ACC112 (cell line): ENCODE measurements at regions not wholly inside any gene's neighbourhood (a gene's known extent, or its start where the extent isn't known, plus 50 kb on each side); places are given as distances from the start of the nearest gene placed in this dataset.
"Not testable (repeated sequence)": the region's sequence is repeated elsewhere in the genome, so short reads cannot be mapped to it uniquely, and the experiment has no call there.

Experiments
- H2AFZ ChIP-seq: fragments of 200-600 bp; sonication (generic); one replicate; pipeline ENCODE4 v1.6.0; 2017; ENCODE audit warnings: antibody characterized with exemption, low read length; ENCODE audit not compliant: unreplicated experiment
- H3K27ac ChIP-seq: fragments of 200-600 bp; sonication (generic); 2 replicates; pipeline ENCODE4 v1.5.1; 2014; ENCODE audit warnings: low read depth, mild to moderate bottlenecking, antibody characterized with exemption, low read length, moderate library complexity
- H3K27me3 ChIP-seq: fragments of 200-600 bp; sonication (generic); 2 replicates; pipeline ENCODE4 v1.6.1; 2014; ENCODE audit warnings: mild to moderate bottlenecking, antibody characterized with exemption, low read length, moderate library complexity, mixed read lengths; ENCODE audit not compliant: insufficient read depth
- H3K36me3 ChIP-seq: fragments of 200-600 bp; sonication (generic); 2 replicates; pipeline ENCODE4 v1.6.1; 2016; ENCODE audit warnings: mild to moderate bottlenecking, antibody characterized with exemption, low read length, moderate library complexity, mixed read lengths; ENCODE audit not compliant: insufficient read depth
- H3K4me1 ChIP-seq: fragments of 200-600 bp; sonication (generic); one replicate; pipeline ENCODE4 v1.6.1; 2016; ENCODE audit warnings: low read length, mixed read lengths; ENCODE audit not compliant: insufficient read depth, unreplicated experiment, control insufficient read depth
- H3K4me3 ChIP-seq: fragments of 200-600 bp; sonication (generic); 2 replicates; pipeline ENCODE4 v1.5.1; 2014; ENCODE audit warnings: mild to moderate bottlenecking, low read depth, low read length
- H3K79me2 ChIP-seq: fragments of 200-600 bp; sonication (generic); one replicate; pipeline ENCODE4 v1.6.0; 2016; ENCODE audit warnings: low read length; ENCODE audit not compliant: control insufficient read depth, unreplicated experiment, insufficient read depth

DNA sequence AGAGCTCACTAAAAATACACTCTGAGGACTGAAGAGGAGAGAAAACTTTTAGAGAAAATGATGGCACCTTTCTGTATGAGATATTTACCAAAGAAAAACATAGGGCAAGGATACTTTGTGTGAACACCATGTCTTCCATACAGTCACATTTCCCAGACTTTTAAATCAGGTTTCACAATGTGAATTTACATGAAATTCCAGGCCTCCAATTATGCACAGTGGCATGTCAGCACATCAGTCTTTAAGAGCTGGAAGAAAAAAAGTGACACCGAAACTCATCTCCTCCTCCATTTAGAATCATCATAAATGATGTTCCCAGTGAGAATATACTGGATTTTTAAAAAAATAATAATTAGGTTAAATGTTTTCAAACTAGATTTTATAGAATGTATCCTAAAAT is 232.2 kb upstream of the UBASH3B start:
- no peaks in the 10 kb centered on the region for H3K79me2 ChIP-seq
- no peaks in the 10 kb centered on the region for H3K4me1 ChIP-seq
- no peak overlapping the region for H3K4me3 ChIP-seq
- no peak overlapping the region for H2AFZ ChIP-seq
- peaks cover 11% of the 10 kb centered on the region for H3K27me3 ChIP-seq
- no peaks in the 10 kb centered on the region for H3K36me3 ChIP-seq
- no peak overlapping the region for H3K27ac ChIP-seq

DNA sequence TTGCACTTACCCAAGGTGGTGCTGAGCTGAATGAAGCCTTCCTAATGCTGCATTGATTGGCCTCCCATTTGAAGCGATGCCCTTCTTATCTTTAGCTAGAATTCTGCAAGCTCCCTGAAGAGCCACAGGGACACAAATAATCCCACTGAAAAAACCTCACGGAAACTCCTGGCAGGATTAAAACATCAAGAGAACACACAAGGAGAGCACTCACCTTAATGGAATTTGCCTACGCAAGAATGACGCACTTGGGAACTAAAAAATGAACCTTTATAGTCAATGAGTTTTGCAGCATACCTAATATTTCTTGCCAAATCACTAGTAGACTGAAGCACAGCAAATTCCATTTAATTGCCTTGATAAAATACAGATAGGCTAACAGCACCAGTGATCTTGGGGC is 232.8 kb upstream of the UBASH3B start:
- H3K4me1 ChIP-seq = no peaks in the 10 kb centered on the region
- H3K36me3 ChIP-seq = no peaks in the 10 kb centered on the region
- no peaks in the 10 kb centered on the region for H3K79me2 ChIP-seq
- peaks cover 11% of the 10 kb centered on the region for H3K27me3 ChIP-seq
- no peak overlapping the region for H3K4me3 ChIP-seq
- H3K27ac ChIP-seq = no peak overlapping the region
- H2AFZ ChIP-seq = no peak overlapping the region

DNA sequence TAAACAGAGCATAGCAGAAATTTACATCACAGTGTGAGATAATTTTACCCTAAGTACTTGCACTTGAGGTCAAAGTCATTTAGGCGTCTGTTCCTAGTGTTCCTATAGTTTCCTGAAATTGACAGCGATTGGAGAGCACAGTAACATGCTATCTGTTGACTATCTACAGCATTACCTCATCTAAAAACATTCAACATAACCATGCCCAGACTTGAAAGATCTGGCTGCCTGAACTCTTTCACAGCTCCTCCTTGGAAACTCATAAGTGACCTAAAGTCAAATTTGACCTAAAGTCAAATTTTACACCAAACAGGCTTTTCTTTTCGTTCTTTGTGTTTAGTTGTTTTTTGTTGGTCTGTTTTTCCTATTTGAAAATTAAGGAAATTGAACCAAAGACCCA is 233.8 kb upstream of the UBASH3B start:
- Histone ChIP-seq H3K4me1 (no peaks in the 10 kb centered on the region), H3K27ac (no peak overlapping the region), H3K27me3 (peaks cover 11% of the 10 kb centered on the region), H3K36me3 (no peaks in the 10 kb centered on the region), H3K79me2 (no peaks in the 10 kb centered on the region), H2AFZ (no peak overlapping the region), H3K4me3 (no peak overlapping the region)

DNA sequence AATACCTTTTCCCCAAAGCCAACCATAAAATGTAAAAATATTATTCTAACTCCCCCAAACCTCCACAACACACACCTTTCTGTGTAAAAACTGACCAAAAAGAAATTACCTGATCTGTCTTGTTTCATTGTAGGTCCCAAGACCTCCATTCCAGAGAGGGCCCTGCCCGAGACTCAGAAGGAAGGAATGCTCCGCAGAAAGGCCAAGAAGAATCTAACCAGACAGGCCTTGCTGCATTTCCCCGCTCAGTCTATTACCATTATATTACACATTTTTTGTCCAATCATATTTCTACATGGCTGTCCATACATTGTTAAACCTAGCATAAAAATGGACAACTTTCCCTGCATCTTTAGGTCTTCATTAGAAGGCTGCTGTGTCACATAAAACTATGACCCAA is 237.5 kb upstream of the UBASH3B start:
- Histone ChIP-seq H3K4me3 (no peak overlapping the region), H3K4me1 (no peaks in the 10 kb centered on the region), H3K79me2 (no peaks in the 10 kb centered on the region), H2AFZ (no peak overlapping the region), H3K27me3 (peaks cover 11% of the 10 kb centered on the region), H3K36me3 (no peaks in the 10 kb centered on the region), H3K27ac (no peak overlapping the region)

DNA sequence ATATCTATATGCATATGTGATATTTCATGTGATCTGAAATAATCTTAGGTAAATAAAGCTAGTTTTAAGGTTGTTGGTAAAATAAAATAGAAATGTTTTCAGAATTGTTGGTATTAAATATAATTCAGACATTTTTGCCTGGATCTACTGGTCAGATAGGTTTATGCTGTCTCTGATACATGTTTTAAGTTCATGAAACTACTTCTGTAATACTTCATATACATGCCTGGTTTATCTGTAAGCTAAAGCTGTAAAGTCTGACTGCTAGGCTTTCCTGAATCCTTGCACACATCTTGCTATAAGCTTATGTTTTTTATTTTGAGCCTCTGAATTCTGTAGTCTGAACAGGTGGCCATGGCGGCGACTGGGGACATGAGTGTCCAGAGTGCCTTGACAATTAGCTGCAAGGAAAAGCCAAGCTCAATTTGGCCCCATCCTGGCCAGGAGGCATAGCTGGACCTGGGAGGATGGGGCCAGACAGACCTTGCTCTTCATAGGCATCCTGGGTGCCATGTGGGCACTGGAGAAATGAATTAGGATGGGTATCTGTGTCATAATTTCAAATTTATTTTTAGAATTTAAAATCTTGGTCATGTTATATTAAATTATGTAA is 241.0 kb upstream of the UBASH3B start:
- Histone ChIP-seq H3K4me3 (no peak overlapping the region), H3K79me2 (no peaks in the 10 kb centered on the region), H3K4me1 (no peaks in the 10 kb centered on the region), H3K27ac (no peak overlapping the region), H3K36me3 (no peaks in the 10 kb centered on the region), H3K27me3 (peaks cover 15% of the 10 kb centered on the region; the same call in 1 of the 2 replicates), H2AFZ (no peak overlapping the region)

DNA sequence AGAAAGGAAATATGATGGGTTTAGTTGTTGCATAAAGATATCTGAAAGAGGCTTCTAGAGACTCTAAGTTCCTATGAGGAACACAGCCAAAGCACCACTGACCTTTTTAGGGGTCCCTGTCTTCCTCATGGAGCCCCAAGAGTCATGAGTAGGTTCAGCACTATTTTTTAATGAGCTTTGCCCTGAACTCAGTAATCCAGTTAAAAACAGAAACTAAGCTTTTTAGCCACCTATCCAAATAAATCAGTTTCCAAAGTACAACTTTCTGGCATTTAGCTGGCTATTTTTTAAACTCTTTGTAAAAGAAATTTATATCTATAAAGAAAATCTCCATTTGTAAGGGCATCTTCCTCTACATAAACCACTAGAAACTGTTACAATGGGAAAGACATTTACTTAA is 241.8 kb upstream of the UBASH3B start:
- Histone ChIP-seq H3K4me3 (no peak overlapping the region), H3K27me3 (peaks cover 23% of the 10 kb centered on the region), H3K4me1 (no peaks in the 10 kb centered on the region), H3K79me2 (no peaks in the 10 kb centered on the region), H3K36me3 (no peaks in the 10 kb centered on the region), H2AFZ (no peak overlapping the region), H3K27ac (no peak overlapping the region)

DNA sequence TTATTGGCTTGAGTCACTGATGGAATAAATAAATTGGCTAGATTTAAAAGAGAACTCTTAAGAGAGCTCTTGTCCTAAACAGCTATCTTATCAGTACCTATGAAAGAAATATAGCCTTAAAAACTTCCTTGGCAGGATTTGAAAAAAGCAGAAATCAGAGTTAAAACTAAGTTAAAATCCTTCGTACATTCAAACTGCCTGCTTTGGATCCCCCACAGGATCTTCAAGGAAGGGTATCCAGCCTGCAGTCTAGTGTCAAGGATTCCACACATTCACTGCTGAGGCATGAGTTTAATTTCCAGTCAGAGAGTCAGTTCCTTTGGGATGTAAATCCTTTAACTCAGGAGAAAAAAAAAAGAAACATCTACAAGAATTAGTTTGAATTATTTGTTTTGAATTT is 242.9 kb upstream of the UBASH3B start:
- H3K4me3 ChIP-seq = no peak overlapping the region
- H3K79me2 ChIP-seq = no peaks in the 10 kb centered on the region
- H3K36me3 ChIP-seq = no peaks in the 10 kb centered on the region
- no peak overlapping the region for H2AFZ ChIP-seq
- H3K27me3 ChIP-seq = peaks cover 26% of the 10 kb centered on the region
- no peaks in the 10 kb centered on the region for H3K4me1 ChIP-seq
- no peak overlapping the region for H3K27ac ChIP-seq

DNA sequence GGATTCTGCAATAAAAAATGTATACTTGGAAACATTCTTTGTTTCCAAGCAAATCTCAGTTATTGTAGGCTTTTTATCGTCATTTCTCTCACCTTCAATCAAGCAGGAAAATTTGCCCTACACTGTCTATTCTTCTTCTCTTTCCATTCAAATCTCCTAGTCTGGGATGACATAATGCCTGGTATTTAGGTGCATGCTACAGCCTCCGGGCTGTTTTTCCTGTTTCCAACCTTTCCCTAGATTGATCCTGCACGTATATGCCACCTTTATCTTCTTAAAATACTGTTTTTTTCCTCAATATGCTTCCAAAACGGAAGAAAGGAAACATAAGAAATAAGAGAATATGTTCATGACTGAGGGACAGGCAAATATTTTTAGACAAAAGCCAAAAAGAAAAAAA is 249.1 kb upstream of the UBASH3B start:
- Histone ChIP-seq H3K27me3 (peaks cover 20% of the 10 kb centered on the region), H2AFZ (no peak overlapping the region), H3K79me2 (no peaks in the 10 kb centered on the region), H3K4me3 (no peak overlapping the region), H3K4me1 (no peaks in the 10 kb centered on the region), H3K36me3 (no peaks in the 10 kb centered on the region), H3K27ac (no peak overlapping the region)

DNA sequence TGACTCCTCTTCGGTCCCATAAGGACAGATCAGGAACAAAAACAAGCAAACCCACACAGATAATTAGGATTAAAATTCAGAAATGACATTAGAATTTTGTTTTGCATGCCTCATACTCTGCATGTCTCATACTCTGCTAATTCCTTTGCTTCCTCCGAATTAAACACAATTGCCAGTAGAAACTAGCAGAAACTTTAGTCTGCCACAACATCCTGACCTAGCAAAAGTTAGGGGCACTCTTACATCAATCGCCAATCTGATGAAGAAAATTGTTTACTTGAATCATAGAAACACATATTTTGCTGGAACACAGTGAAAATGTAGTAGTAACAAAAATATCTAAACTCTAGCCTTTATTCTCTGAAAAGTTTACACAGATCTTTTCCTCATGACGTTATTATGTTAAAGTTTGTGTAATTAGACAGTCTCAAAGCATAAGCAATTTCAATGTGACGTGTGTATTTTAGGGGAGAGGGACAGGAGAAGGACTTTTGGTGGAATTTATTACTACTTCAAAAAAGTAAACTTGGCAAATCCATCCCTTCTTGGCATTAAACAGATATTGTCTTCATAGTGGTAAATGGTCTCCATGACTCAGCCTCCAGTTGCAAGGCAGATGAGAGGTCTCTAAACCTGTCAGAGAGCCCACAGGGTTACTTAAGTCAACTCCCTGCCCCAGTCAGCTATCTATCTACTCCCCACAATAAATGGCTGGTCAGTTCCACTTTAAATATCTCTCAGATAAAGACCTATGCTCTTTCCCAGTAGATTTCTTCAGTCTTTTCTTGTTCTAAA is 249.8 kb upstream of the UBASH3B start:
- Histone ChIP-seq H3K4me3 (no peak overlapping the region), H3K27me3 (peaks cover 20% of the 10 kb centered on the region), H2AFZ (no peak overlapping the region), H3K36me3 (no peaks in the 10 kb centered on the region), H3K27ac (no peak overlapping the region), H3K79me2 (no peaks in the 10 kb centered on the region), H3K4me1 (no peaks in the 10 kb centered on the region)

DNA sequence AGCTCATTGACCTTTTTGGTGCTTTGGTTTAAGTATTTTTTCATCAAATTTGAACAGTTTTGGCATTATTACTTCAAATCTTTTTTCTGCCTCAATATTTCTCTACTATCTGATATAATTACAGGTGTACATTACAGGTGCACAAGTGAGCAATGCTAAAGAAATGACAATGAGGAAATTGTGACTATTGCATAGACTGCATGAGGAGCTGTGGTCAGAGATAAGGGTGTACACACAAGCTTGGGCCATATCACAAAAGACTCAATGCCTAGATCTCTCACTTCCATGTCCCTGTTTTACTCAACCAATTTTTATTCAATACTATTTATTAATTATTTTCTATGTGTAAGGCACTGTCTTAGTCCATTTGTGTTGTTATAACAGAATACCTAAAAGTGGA is 251.0 kb upstream of the UBASH3B start:
- Histone ChIP-seq H2AFZ (no peak overlapping the region), H3K4me1 (peaks cover 3% of the 10 kb centered on the region), H3K27me3 (peaks cover 11% of the 10 kb centered on the region), H3K79me2 (no peaks in the 10 kb centered on the region), H3K36me3 (no peaks in the 10 kb centered on the region), H3K4me3 (no peak overlapping the region), H3K27ac (no peak overlapping the region)

DNA sequence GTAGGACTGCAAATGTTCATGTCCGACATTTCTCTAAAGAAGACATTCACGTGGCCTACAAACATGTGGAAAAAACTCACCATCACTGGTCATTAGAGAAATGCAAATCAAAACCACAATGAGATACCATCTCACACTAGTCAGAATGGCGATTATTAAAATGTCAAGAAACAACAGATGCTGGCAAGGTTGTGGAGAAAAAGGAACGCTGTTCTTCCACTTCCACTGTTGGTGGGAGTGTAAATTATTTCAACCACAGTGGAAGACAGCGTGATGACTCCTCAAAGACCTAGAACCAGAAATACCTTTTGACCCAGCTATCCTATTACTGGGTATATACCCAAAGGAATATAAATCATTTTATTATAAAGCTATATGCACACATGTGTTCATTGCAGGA is 253.9 kb upstream of the UBASH3B start:
- not testable (repeated sequence) for H3K27ac ChIP-seq, H2AFZ ChIP-seq, H3K79me2 ChIP-seq

More for the DNA sequence above, 253.9 kb upstream of the UBASH3B start:
- H3K27me3 ChIP-seq, H3K4me1 ChIP-seq, H3K36me3 ChIP-seq, H3K4me3 ChIP-seq: not testable (repeated sequence)
